WTC11 (cell line): ENCODE measurements at regions not wholly inside any gene's neighbourhood (a gene's known extent, or its start where the extent isn't known, plus 50 kb on each side); places are given as distances from the start of the nearest gene placed in this dataset.

ENCODE experiments used
- ATAC-seq: fragments of 200-7000 bp; cut with Tn5 transposase; 2 replicates; pipeline ENCODE4 v1.10.0; 2021; ENCODE audit warnings: mild to moderate bottlenecking, moderate library complexity
- CTCF ChIA-PET: fragments of 300-600 bp; sonication (Branson Sonifier 250); formaldehyde crosslinking; loops from one replicate; lab custom pipeline; 2021; ENCODE audit warnings: antibody characterized with exemption; lab: Charles Lee
- POLR2A ChIA-PET: fragments of 350-600 bp; sonication (Branson Sonifier 250); formaldehyde crosslinking; loops from one replicate; lab custom pipeline; 2021; ENCODE audit warnings: antibody characterized with exemption; lab: Charles Lee
- DNase-seq: peaks from one replicate; pipeline ENCODE4 v3.0.0; 2021; ENCODE audit warnings: low spot score
- H3K27ac Mint-ChIP-seq: 2 replicates; pipeline ENCODE4 v1.8.0; 2021; ENCODE audit warnings: mixed read lengths
- H3K27me3 Mint-ChIP-seq: 2 replicates; pipeline ENCODE4 v1.8.0; 2021; ENCODE audit warnings: low read depth, mild to moderate bottlenecking, moderate library complexity, mixed read lengths
- H3K36me3 Mint-ChIP-seq: 2 replicates; pipeline ENCODE4 v1.8.0; 2021; ENCODE audit warnings: mixed read lengths
- H3K4me1 Mint-ChIP-seq: 2 replicates; pipeline ENCODE4 v1.8.0; 2022; ENCODE audit warnings: mixed read lengths
- H3K4me3 Mint-ChIP-seq: 2 replicates; pipeline ENCODE4 v1.8.0; 2021; ENCODE audit warnings: mild to moderate bottlenecking, moderate library complexity, mixed read lengths
- H3K9me3 Mint-ChIP-seq: 2 replicates; pipeline ENCODE4 v1.8.0; 2021; ENCODE audit warnings: mixed read lengths
- CBFB ChIP-seq: sonication (generic); formaldehyde crosslinking; IDR thresholded peaks from 2 replicates; pipeline ENCODE4 v1.8.1; 2022; ENCODE audit warnings: mild to moderate bottlenecking, low read depth, missing genetic modification reagents
- JAZF1 ChIP-seq: fragments of 250-450 bp; sonication (Bioruptor Pico); IDR thresholded peaks from 2 replicates; pipeline ENCODE4 v1.9.0; 2021; ENCODE audit warnings: moderate library complexity, mild to moderate bottlenecking, inconsistent platforms
- NFYB ChIP-seq: sonication (generic); formaldehyde crosslinking; conservative IDR thresholded peaks from 2 replicates; pipeline ENCODE4 v1.8.0; 2022; ENCODE audit warnings: low read depth, missing genetic modification reagents
- NR2C2 ChIP-seq: sonication (generic); formaldehyde crosslinking; IDR thresholded peaks from 2 replicates; pipeline ENCODE4 v1.8.0; 2022; ENCODE audit warnings: mild to moderate bottlenecking, missing genetic modification reagents
- PRRX2 ChIP-seq: fragments of 250-450 bp; sonication (Bioruptor Pico); IDR thresholded peaks from 2 replicates; pipeline ENCODE4 v1.8.0; 2021; ENCODE audit warnings: mild to moderate bottlenecking
- RORB ChIP-seq: fragments of 250-450 bp; sonication (Bioruptor Pico); IDR thresholded peaks from 2 replicates; pipeline ENCODE4 v1.9.0; 2021; ENCODE audit warnings: mild to moderate bottlenecking
- TP53 ChIP-seq: sonication (generic); formaldehyde crosslinking; IDR thresholded peaks from 2 replicates; pipeline ENCODE4 v1.8.1; 2023; ENCODE audit warnings: mild to moderate bottlenecking, missing genetic modification reagents
- ZNF416 ChIP-seq: fragments of 250-450 bp; sonication (Bioruptor Pico); IDR thresholded peaks from 2 replicates; pipeline ENCODE4 v1.9.0; 2021; ENCODE audit warnings: mild to moderate bottlenecking, inconsistent platforms
- TF ChIP-seq, protein P1 (sequence below): fragments of 250-450 bp; sonication (Bioruptor Pico); IDR thresholded peaks from 2 replicates; pipeline ENCODE4 v1.9.0; 2021; ENCODE audit warnings: moderate library complexity, mild to moderate bottlenecking, inconsistent platforms, borderline replicate concordance
- TF ChIP-seq, protein P2 (sequence below): fragments of 250-450 bp; sonication (Bioruptor Pico); IDR thresholded peaks from 2 replicates; pipeline ENCODE4 v1.9.0; 2021; ENCODE audit warnings: mild to moderate bottlenecking
- TF ChIP-seq, protein P3 (sequence below): sonication (generic); formaldehyde crosslinking; IDR thresholded peaks from 2 replicates; pipeline ENCODE4 v1.8.1; 2022; ENCODE audit warnings: mild to moderate bottlenecking, moderate library complexity, missing genetic modification reagents
- TF ChIP-seq, protein P4 (sequence below): sonication (generic); formaldehyde crosslinking; IDR thresholded peaks from 2 replicates; pipeline ENCODE4 v1.8.1; 2022; ENCODE audit warnings: low read depth, missing genetic modification reagents, borderline replicate concordance
- TF ChIP-seq, protein P5 (sequence below): sonication (generic); formaldehyde crosslinking; IDR thresholded peaks from 2 replicates; pipeline ENCODE4 v1.8.0; 2023; ENCODE audit warnings: missing genetic modification reagents, mild to moderate bottlenecking, borderline replicate concordance
- TF ChIP-seq, protein P6 (sequence below): fragments of 250-450 bp; sonication (Bioruptor Pico); IDR thresholded peaks from 2 replicates; pipeline ENCODE4 v1.8.0; 2021; ENCODE audit warnings: mild to moderate bottlenecking
- TF ChIP-seq, protein P7 (sequence below): sonication (generic); formaldehyde crosslinking; conservative IDR thresholded peaks from 2 replicates; pipeline ENCODE4 v1.8.1; 2023; ENCODE audit warnings: mild to moderate bottlenecking, low read depth, missing genetic modification reagents, moderate library complexity
- TF ChIP-seq, protein P8 (sequence below): sonication (generic); formaldehyde crosslinking; IDR thresholded peaks from 2 replicates; pipeline ENCODE4 v1.8.0; 2022; ENCODE audit warnings: mild to moderate bottlenecking, missing genetic modification reagents
- TF ChIP-seq, protein P9 (sequence below): sonication (generic); formaldehyde crosslinking; IDR thresholded peaks from 2 replicates; pipeline ENCODE4 v1.8.0; 2022; ENCODE audit warnings: mild to moderate bottlenecking, missing genetic modification reagents

DNA sequence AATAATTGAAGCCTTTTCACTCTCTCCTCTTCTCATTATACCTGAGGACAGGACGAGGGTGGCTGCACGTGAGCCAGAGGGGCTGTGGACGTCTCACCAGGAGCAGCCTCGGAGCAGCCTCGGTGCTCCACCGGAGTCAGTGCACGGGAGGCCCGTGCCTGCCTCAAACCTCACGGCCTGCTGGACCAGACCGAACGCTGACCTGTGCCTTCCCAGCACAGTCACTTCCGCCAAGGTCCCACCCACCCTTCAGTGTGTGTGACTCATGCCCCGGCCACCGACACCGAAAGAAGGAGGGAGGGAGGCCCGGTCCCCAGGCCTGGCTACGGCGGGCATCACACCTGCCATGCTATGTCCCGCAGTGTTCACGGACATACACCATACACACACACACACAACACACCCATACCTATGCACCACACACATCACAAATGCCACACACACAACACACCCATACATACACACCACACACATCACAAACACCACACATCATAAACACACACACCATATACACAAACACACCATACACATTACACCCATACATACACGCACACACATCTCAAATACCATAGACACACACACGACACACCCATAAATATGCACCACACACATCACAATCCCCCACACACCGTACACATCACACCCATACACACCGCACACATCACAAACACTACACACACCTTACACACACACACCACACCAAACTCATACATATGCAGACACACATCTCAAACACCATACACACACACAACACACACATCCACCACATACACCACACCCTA lies 1506.5 kb downstream of the TBC1D22A start:
- Mint-ChIP-seq H3K4me3 (no peak overlapping the region), H3K36me3 (no peaks in the 10 kb centered on the region), H3K4me1 (peaks cover 12% of the 10 kb centered on the region), H3K9me3 (peaks cover 5% of the 10 kb centered on the region; the same call in 1 of the 2 replicates), H3K27ac (no peak overlapping the region), H3K27me3 (no peaks in the 10 kb centered on the region)
- CTCF ChIA-PET: no interaction called here
- DNase-seq (no peak), ATAC-seq (no peak)
- POLR2A ChIA-PET: no interaction called here
- no peak for TF ChIP-seq NFYB (CRISPR knock-in tag)
- TF ChIP-seq, protein P1, sequence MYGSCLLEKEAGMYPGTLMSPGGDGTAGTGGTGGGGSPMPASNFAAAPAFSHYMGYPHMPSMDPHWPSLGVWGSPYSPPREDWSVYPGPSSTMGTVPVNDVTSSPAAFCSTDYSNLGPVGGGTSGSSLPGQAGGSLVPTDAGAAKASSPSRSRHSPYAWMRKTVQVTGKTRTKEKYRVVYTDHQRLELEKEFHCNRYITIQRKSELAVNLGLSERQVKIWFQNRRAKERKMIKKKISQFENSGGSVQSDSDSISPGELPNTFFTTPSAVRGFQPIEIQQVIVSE (CRISPR knock-in tag): no peak
- no peak for TF ChIP-seq TP53
- no peak for TF ChIP-seq RORB
- TF ChIP-seq, protein P2, sequence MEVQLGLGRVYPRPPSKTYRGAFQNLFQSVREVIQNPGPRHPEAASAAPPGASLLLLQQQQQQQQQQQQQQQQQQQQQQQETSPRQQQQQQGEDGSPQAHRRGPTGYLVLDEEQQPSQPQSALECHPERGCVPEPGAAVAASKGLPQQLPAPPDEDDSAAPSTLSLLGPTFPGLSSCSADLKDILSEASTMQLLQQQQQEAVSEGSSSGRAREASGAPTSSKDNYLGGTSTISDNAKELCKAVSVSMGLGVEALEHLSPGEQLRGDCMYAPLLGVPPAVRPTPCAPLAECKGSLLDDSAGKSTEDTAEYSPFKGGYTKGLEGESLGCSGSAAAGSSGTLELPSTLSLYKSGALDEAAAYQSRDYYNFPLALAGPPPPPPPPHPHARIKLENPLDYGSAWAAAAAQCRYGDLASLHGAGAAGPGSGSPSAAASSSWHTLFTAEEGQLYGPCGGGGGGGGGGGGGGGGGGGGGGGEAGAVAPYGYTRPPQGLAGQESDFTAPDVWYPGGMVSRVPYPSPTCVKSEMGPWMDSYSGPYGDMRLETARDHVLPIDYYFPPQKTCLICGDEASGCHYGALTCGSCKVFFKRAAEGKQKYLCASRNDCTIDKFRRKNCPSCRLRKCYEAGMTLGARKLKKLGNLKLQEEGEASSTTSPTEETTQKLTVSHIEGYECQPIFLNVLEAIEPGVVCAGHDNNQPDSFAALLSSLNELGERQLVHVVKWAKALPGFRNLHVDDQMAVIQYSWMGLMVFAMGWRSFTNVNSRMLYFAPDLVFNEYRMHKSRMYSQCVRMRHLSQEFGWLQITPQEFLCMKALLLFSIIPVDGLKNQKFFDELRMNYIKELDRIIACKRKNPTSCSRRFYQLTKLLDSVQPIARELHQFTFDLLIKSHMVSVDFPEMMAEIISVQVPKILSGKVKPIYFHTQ (CRISPR knock-in tag): no peak
- TF ChIP-seq, protein P3, sequence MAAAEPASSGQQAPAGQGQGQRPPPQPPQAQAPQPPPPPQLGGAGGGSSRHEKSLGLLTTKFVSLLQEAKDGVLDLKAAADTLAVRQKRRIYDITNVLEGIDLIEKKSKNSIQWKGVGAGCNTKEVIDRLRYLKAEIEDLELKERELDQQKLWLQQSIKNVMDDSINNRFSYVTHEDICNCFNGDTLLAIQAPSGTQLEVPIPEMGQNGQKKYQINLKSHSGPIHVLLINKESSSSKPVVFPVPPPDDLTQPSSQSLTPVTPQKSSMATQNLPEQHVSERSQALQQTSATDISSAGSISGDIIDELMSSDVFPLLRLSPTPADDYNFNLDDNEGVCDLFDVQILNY (CRISPR knock-in tag): no peak
- TF ChIP-seq, protein P4, sequence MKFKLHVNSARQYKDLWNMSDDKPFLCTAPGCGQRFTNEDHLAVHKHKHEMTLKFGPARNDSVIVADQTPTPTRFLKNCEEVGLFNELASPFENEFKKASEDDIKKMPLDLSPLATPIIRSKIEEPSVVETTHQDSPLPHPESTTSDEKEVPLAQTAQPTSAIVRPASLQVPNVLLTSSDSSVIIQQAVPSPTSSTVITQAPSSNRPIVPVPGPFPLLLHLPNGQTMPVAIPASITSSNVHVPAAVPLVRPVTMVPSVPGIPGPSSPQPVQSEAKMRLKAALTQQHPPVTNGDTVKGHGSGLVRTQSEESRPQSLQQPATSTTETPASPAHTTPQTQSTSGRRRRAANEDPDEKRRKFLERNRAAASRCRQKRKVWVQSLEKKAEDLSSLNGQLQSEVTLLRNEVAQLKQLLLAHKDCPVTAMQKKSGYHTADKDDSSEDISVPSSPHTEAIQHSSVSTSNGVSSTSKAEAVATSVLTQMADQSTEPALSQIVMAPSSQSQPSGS: no peak
- TF ChIP-seq, protein P5, sequence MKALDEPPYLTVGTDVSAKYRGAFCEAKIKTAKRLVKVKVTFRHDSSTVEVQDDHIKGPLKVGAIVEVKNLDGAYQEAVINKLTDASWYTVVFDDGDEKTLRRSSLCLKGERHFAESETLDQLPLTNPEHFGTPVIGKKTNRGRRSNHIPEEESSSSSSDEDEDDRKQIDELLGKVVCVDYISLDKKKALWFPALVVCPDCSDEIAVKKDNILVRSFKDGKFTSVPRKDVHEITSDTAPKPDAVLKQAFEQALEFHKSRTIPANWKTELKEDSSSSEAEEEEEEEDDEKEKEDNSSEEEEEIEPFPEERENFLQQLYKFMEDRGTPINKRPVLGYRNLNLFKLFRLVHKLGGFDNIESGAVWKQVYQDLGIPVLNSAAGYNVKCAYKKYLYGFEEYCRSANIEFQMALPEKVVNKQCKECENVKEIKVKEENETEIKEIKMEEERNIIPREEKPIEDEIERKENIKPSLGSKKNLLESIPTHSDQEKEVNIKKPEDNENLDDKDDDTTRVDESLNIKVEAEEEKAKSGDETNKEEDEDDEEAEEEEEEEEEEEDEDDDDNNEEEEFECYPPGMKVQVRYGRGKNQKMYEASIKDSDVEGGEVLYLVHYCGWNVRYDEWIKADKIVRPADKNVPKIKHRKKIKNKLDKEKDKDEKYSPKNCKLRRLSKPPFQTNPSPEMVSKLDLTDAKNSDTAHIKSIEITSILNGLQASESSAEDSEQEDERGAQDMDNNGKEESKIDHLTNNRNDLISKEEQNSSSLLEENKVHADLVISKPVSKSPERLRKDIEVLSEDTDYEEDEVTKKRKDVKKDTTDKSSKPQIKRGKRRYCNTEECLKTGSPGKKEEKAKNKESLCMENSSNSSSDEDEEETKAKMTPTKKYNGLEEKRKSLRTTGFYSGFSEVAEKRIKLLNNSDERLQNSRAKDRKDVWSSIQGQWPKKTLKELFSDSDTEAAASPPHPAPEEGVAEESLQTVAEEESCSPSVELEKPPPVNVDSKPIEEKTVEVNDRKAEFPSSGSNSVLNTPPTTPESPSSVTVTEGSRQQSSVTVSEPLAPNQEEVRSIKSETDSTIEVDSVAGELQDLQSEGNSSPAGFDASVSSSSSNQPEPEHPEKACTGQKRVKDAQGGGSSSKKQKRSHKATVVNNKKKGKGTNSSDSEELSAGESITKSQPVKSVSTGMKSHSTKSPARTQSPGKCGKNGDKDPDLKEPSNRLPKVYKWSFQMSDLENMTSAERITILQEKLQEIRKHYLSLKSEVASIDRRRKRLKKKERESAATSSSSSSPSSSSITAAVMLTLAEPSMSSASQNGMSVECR (CRISPR knock-in tag): no peak
- TF ChIP-seq CBFB (CRISPR knock-in tag): no peak
- TF ChIP-seq, protein P6, sequence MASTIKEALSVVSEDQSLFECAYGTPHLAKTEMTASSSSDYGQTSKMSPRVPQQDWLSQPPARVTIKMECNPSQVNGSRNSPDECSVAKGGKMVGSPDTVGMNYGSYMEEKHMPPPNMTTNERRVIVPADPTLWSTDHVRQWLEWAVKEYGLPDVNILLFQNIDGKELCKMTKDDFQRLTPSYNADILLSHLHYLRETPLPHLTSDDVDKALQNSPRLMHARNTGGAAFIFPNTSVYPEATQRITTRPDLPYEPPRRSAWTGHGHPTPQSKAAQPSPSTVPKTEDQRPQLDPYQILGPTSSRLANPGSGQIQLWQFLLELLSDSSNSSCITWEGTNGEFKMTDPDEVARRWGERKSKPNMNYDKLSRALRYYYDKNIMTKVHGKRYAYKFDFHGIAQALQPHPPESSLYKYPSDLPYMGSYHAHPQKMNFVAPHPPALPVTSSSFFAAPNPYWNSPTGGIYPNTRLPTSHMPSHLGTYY (CRISPR knock-in tag): no peak
- no peak for TF ChIP-seq ZNF416

DNA sequence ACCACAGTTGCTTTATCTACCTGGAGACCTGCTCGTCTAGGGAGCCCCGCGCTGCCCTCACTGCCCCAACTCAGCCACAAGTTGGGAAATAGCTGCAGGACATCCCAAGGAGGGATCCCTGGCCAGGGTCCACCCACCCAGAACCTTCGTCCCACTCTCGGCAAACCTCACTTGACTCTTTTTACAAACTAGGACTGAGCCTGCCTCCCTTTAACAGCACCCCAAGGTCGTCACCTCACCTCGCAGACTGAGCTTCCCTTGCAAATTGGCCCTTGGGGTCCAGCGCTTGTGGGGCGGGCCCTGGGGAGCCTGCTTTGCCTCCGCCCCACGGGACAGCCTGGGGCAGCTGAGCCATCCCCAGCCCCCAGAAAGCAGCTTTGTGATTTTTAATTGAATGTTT lies 1505.8 kb downstream of the TBC1D22A start:
- H3K36me3 Mint-ChIP-seq: no peaks in the 10 kb centered on the region
- TF ChIP-seq JAZF1 (CRISPR knock-in tag) (no peak), PRRX2 (CRISPR knock-in tag) (no peak), NR2C2 (CRISPR knock-in tag) (no peak)
- TF ChIP-seq, protein P7, sequence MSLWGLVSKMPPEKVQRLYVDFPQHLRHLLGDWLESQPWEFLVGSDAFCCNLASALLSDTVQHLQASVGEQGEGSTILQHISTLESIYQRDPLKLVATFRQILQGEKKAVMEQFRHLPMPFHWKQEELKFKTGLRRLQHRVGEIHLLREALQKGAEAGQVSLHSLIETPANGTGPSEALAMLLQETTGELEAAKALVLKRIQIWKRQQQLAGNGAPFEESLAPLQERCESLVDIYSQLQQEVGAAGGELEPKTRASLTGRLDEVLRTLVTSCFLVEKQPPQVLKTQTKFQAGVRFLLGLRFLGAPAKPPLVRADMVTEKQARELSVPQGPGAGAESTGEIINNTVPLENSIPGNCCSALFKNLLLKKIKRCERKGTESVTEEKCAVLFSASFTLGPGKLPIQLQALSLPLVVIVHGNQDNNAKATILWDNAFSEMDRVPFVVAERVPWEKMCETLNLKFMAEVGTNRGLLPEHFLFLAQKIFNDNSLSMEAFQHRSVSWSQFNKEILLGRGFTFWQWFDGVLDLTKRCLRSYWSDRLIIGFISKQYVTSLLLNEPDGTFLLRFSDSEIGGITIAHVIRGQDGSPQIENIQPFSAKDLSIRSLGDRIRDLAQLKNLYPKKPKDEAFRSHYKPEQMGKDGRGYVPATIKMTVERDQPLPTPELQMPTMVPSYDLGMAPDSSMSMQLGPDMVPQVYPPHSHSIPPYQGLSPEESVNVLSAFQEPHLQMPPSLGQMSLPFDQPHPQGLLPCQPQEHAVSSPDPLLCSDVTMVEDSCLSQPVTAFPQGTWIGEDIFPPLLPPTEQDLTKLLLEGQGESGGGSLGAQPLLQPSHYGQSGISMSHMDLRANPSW (CRISPR knock-in tag): no peak
- TF ChIP-seq, protein P8, sequence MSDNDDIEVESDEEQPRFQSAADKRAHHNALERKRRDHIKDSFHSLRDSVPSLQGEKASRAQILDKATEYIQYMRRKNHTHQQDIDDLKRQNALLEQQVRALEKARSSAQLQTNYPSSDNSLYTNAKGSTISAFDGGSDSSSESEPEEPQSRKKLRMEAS (CRISPR knock-in tag): no peak
- TF ChIP-seq, protein P9, sequence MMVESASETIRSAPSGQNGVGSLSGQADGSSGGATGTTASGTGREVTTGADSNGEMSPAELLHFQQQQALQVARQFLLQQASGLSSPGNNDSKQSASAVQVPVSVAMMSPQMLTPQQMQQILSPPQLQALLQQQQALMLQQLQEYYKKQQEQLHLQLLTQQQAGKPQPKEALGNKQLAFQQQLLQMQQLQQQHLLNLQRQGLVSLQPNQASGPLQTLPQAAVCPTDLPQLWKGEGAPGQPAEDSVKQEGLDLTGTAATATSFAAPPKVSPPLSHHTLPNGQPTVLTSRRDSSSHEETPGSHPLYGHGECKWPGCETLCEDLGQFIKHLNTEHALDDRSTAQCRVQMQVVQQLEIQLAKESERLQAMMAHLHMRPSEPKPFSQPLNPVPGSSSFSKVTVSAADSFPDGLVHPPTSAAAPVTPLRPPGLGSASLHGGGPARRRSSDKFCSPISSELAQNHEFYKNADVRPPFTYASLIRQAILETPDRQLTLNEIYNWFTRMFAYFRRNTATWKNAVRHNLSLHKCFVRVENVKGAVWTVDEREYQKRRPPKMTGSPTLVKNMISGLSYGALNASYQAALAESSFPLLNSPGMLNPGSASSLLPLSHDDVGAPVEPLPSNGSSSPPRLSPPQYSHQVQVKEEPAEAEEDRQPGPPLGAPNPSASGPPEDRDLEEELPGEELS (CRISPR knock-in tag): no peak

More for the DNA sequence above, 1505.8 kb downstream of the TBC1D22A start:
- Mint-ChIP-seq H3K27ac (no peak overlapping the region), H3K4me1 (peaks cover 12% of the 10 kb centered on the region), H3K9me3 (peaks cover 5% of the 10 kb centered on the region; the same call in 1 of the 2 replicates), H3K4me3 (no peak overlapping the region), H3K27me3 (no peaks in the 10 kb centered on the region)
- ChIA-PET CTCF (no interaction called here), POLR2A (no interaction called here)
- ATAC-seq (no peak), DNase-seq (no peak)
